Spleen (tissue), 11 donors: ENCODE measurements at regions not wholly inside any gene's neighbourhood (a gene's known extent, or its start where the extent isn't known, plus 50 kb on each side); places are given as distances from the start of the nearest gene placed in this dataset.

Source experiments
- DNase-seq: peaks from one replicate; pipeline ENCODE4 v3.0.0-alpha.2; 2020
- H3K27ac ChIP-seq, 8 donors: fragments of 200-600 bp; sonication (generic) in 7 of 8; 1 replicate in 4 of 8; 2 replicates in 4 of 8; pipeline versions ENCODE4 v1.5.0 to v1.8.0; 2016 to 2021; ENCODE audit warnings: inconsistent platforms in 4 of 8, mild to moderate bottlenecking in 4 of 8, moderate library complexity in 1 of 8
- H3K27me3 ChIP-seq, 7 donors: fragments of 200-600 bp; sonication (generic) in 6 of 7; replicated peaks in 1 of 7; 1 replicate in 4 of 7; 2 replicates in 3 of 7; pipeline versions ENCODE4 v1.5.0 to v1.8.0; 2016 to 2021; ENCODE audit warnings: inconsistent platforms in 3 of 7, mild to moderate bottlenecking in 1 of 7
- H3K36me3 ChIP-seq, 6 donors: fragments of 200-600 bp; sonication (generic) in 5 of 6; 1 replicate in 4 of 6; 2 replicates in 2 of 6; pipeline versions ENCODE4 v1.5.0 to v1.8.0; 2016 to 2021; ENCODE audit warnings: inconsistent platforms in 2 of 6
- H3K4me1 ChIP-seq, 6 donors: fragments of 200-600 bp; sonication (generic) in 5 of 6; 1 replicate in 3 of 6; 2 replicates in 3 of 6; pipeline versions ENCODE4 v1.5.0 to v1.8.0; 2016 to 2021; ENCODE audit warnings: inconsistent platforms in 3 of 6
- H3K4me3 ChIP-seq, 8 donors: fragments of 200-600 bp; sonication (generic) in 7 of 8; 1 replicate in 4 of 8; 2 replicates in 4 of 8; pipeline versions ENCODE4 v1.5.0 to v1.8.0; 2016 to 2021; ENCODE audit warnings: inconsistent platforms in 4 of 8, mild to moderate bottlenecking in 4 of 8, moderate library complexity in 2 of 8
- H3K9me3 ChIP-seq, 8 donors: fragments of 200-600 bp; sonication (generic) in 7 of 8; 1 replicate in 4 of 8; 2 replicates in 4 of 8; pipeline versions ENCODE4 v1.5.0 to v1.8.0; 2016 to 2021; ENCODE audit warnings: inconsistent platforms in 4 of 8
- POLR2A ChIP-seq, 3 donors: fragments of 450-650 bp; IDR thresholded peaks; one replicate each; pipeline ENCODE4 v1.5.1; 2017; ENCODE audit warnings: antibody characterized with exemption in 3 of 3, mild to moderate bottlenecking in 1 of 3
- POLR2AphosphoS5 ChIP-seq, 3 donors: sonication (generic); formaldehyde crosslinking; IDR thresholded peaks; one replicate each; pipeline ENCODE4 v1.5.1; 2017; ENCODE audit warnings: antibody characterized with exemption in 3 of 3
- WGBS, 5 donors: extraction: QIAGEN DNeasy Blood & Tissue Kit in 3 of 5; methylation state at CpG; one replicate each; pipeline versions ENCODE4 v1.1.5 to v1.1.7; 2013 to 2018; 5-methylcytosine and 5-hydroxymethylcytosine counted together
- intact Hi-C: fragments of 100-400 bp; cut with DNase I; formaldehyde crosslinking; loops from one replicate; pipeline ENCODE4 v1.15.0; 2023; ENCODE audit warnings: low total_unique reads
- TF ChIP-seq, protein P1 (sequence below), 11 experiments: fragments of 200-600 bp in 7 of 11; fragments of 450-650 bp in 4 of 11; sonication (generic) in 4 of 11; IDR thresholded peaks in 8 of 11; conservative IDR thresholded peaks in 3 of 11; 1 replicate in 7 of 11; 2 replicates in 4 of 11; pipeline versions ENCODE4 v1.4.0 to v1.8.0; 2016 to 2021; ENCODE audit warnings: antibody characterized with exemption in 11 of 11, inconsistent platforms in 4 of 11, mild to moderate bottlenecking in 1 of 11
- donor health status: healthy with polysubstance abuse.
- donor health status: DM: no; HTN: no; CAD: no; lungs with moderate emphysema.
- donor health status: DM: no; HTN: no; CAD: no.
- donor health status: Bipolar disorder and iron deficiency.
- donor health status: healthy.
- donor health status: DM: no; HTN: no; CAD: no.
- donor health status: DM: yes; HTN: yes; CAD: no.

DNA sequence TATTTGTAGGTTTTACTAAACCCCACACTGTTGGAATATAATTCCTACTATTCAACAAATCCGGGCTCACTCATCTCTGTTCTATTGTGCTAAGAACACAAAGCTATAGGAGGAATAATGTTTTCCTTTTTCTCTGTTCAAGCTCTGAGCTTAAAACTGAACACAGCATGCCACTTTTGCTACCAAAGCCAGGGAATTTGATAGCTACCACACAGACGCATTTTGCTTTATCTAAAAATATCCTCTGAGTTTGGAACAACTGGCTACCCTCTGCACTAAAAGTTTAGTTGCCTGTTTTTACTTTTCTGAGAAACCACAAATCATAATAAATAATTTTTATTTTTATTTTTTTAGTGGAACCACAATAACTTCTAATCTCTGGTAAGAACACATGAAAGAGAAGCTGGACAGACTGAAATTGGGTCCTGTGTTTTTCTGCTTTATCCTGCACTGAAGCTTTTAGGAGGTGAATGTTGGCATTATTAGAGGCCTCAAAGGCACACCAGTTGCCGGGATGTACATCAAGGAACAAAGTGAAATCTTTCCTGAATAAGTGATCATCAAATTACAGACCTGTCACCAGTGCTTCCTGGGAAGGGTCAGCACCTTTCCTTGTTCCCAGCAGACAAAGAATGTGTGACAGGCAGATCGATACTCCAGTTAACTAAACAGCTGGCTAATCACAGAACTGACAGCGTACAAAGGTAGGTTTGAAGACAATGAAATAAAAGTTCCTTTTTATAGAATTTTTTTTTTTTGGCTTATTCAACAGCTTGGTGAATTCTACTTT lies 523.2 kb upstream of the TENM4 start:
- no peak overlapping the region for H3K27ac ChIP-seq
- H3K36me3 ChIP-seq: no peaks in the 10 kb centered on the region
- 58 to 72% (median 66%) methylated on average over 5 of the region's 5 CpGs for WGBS, 5 donors

DNA sequence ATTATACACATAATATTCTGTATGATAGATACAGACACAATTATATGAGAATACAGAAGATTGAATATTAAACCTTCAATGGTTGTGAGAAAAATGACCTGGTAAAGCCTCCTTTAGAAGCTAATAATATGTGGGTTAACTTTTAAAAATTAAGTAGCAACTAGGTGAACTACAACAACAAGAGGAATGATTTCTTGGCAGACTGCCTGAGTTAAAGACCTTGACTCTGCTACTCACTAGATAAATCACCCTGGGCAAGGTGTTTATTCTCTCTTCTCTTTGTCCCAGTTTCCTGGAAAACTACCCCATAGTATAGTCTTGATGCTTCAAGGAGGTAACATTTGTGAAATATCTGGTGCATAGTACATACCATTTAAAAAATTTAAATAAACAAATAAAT lies 519.6 kb upstream of the TENM4 start:
- Histone ChIP-seq H3K9me3 (peaks cover 0 to 34% (median 23%) of the 10 kb centered on the region in 8 donors), H3K27ac (no peak overlapping the region), H3K27me3 (no peaks in the 10 kb centered on the region), H3K4me3 (no peak overlapping the region), H3K4me1 (no peaks in the 10 kb centered on the region), H3K36me3 (no peaks in the 10 kb centered on the region)
- no peak for DNase-seq
- TF ChIP-seq POLR2AphosphoS5 (IDR thresholded peaks at IDR 0.05) (no peak), POLR2A (IDR thresholded peaks at IDR 0.05) (no peak)
- TF ChIP-seq, protein P1, sequence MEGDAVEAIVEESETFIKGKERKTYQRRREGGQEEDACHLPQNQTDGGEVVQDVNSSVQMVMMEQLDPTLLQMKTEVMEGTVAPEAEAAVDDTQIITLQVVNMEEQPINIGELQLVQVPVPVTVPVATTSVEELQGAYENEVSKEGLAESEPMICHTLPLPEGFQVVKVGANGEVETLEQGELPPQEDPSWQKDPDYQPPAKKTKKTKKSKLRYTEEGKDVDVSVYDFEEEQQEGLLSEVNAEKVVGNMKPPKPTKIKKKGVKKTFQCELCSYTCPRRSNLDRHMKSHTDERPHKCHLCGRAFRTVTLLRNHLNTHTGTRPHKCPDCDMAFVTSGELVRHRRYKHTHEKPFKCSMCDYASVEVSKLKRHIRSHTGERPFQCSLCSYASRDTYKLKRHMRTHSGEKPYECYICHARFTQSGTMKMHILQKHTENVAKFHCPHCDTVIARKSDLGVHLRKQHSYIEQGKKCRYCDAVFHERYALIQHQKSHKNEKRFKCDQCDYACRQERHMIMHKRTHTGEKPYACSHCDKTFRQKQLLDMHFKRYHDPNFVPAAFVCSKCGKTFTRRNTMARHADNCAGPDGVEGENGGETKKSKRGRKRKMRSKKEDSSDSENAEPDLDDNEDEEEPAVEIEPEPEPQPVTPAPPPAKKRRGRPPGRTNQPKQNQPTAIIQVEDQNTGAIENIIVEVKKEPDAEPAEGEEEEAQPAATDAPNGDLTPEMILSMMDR (IDR thresholded peaks at IDR 0.05 in 8 of 11, conservative IDR thresholded peaks at IDR 0.05 in 3 of 11): no peak
- intact Hi-C loops: no loop called here

More for the DNA sequence above, 523.2 kb upstream of the TENM4 start:
- no peaks in the 10 kb centered on the region for H3K27me3 ChIP-seq
- no peak for TF ChIP-seq POLR2AphosphoS5 (IDR thresholded peaks at IDR 0.05)
- TF ChIP-seq, protein P1 (IDR thresholded peaks at IDR 0.05 in 8 of 11, conservative IDR thresholded peaks at IDR 0.05 in 3 of 11): no peak
- TF ChIP-seq POLR2A (IDR thresholded peaks at IDR 0.05): no peak
- H3K4me3 ChIP-seq: no peak overlapping the region
- H3K4me1 ChIP-seq: no peaks in the 10 kb centered on the region
- H3K9me3 ChIP-seq: peaks cover 0 to 22% (median 14%) of the 10 kb centered on the region in 8 donors
- intact Hi-C loops: no loop called here
- DNase-seq: no peak

DNA sequence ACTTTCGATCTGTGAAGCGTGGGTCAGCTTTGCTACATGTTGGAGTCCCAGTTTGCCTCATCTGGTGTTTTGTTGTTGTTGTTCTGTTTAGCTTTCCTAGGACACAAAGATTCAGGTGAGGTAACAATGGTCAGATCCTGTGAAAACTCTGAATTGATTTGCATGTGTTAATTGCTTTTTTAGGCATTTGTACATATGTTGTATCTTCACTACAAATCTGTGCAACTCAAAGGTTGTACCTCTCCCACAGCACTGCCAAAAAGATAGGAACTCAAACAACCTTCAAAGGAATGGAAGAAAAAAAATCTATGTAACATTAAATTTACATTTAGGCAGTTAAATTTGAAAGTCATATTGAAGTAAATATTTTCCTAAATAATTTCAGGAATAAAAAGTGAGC lies 518.5 kb upstream of the TENM4 start:
- Histone ChIP-seq H3K27me3 (no peaks in the 10 kb centered on the region), H3K4me1 (no peaks in the 10 kb centered on the region), H3K4me3 (no peak overlapping the region), H3K9me3 (peaks cover 0 to 34% (median 23%) of the 10 kb centered on the region in 8 donors), H3K27ac (no peak overlapping the region), H3K36me3 (no peaks in the 10 kb centered on the region)
- intact Hi-C loops: no loop called here
- 56 to 79% (median 73%) methylated on average over 2 of the region's 2 CpGs for WGBS, 5 donors
- DNase-seq: no peak
- TF ChIP-seq POLR2AphosphoS5 (IDR thresholded peaks at IDR 0.05) (no peak), POLR2A (IDR thresholded peaks at IDR 0.05) (no peak)
- TF ChIP-seq, protein P1 (IDR thresholded peaks at IDR 0.05 in 8 of 11, conservative IDR thresholded peaks at IDR 0.05 in 3 of 11): no peak

DNA sequence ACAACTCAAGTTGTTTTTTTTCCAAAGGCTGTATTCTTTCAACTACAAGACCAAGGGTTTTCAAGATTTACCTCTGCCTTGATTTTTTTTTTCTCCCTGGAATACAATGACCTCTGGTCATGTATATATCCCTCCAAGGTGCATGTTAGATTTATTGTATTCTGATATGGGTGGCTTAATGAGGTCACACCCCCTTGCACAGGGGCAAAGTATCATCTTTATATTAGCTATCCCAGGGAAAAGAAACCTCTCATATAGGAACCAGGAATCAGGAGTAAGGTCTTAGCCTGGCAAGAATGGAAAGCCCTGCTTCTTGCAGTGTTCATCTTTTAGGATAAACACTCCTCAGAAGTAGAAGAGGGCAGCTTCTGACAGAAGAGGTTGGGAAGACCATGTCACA lies 516.9 kb upstream of the TENM4 start:
- no peaks in the 10 kb centered on the region for H3K27me3 ChIP-seq
- H3K9me3 ChIP-seq: peaks cover 0 to 34% (median 23%) of the 10 kb centered on the region in 8 donors
- DNase-seq: no peak
- no peak overlapping the region for H3K4me3 ChIP-seq
- no peaks in the 10 kb centered on the region for H3K36me3 ChIP-seq
- no peak for TF ChIP-seq POLR2A (IDR thresholded peaks at IDR 0.05)
- TF ChIP-seq POLR2AphosphoS5 (IDR thresholded peaks at IDR 0.05): no peak
- TF ChIP-seq, protein P1 (IDR thresholded peaks at IDR 0.05 in 8 of 11, conservative IDR thresholded peaks at IDR 0.05 in 3 of 11): no peak
- no peaks in the 10 kb centered on the region for H3K4me1 ChIP-seq
- intact Hi-C loops: no loop called here
- no peak overlapping the region for H3K27ac ChIP-seq
